ENCODE measurements at regions not wholly inside any gene's neighbourhood (a gene's known extent, or its start where the extent isn't known, plus 50 kb on each side); places are given as distances from the start of the nearest gene placed in this dataset.

DNA sequence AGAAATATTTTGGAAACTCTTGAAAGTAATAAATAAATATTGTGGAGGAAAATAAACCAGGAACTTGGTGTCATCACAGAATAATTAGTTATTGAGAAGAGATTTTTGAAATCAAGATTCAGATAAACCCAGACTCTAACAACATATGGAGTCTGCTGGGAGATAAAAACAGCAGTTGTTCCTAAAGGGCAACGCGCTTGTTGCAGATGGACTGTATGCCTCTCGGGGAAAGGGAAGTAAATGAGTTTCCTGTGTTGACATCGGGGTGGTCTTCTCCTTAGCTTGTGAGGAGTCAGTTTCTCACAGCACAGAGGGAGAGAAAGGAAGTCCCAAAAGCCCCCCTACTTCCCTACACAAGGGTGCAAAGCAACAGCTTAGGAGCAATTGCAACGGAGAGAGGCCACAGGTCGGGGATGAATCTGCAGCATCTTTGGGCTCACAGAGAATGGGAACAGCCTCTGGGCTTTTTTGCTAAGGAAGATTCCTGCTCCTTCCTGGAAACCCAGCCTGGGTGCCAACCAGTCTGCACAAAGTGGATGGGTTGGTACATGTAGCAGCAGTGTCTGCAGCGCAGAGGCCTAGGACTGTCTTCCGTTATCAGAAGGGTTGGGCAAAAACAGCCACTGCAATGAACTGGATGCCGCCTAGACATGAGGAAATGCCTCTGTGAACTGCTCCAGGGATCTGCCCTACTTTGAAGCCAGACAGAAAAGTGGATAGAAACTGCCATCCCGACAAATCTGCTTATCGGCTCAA lies 603.0 kb upstream of the NRSN1 start:
- ChIA-PET CTCF (no interaction called here), POLR2A (no interaction called here)
- TF ChIP-seq RARB (CRISPR knock-in tag; IDR thresholded peaks at IDR 0.05) (no peak), CHD4 (IDR thresholded peaks at IDR 0.05; ENCODE audit: borderline replicate concordance) (no peak), FOSB (CRISPR knock-in tag; IDR thresholded peaks at IDR 0.05) (no peak), CHD2 (IDR thresholded peaks at IDR 0.05; ENCODE audit: low read length, partially characterized antibody) (no peak)
- WGBS (ENCODE audit: missing lambda C conversion rate) = 64% methylated on average over 11 of the region's 11 CpGs
- no peak for ATAC-seq
- no peaks in the 10 kb centered on the region for H3K9me3 ChIP-seq
- H3K27ac ChIP-seq = no peak overlapping the region
- H3K4me3 ChIP-seq = no peak overlapping the region
- no peaks in the 10 kb centered on the region for H3K4me1 ChIP-seq
- no peak overlapping the region for H3K4me2 ChIP-seq
- DNase-seq (ENCODE audit: low read depth in 1 of 2, low spot score in 1 of 2) = no peak
- no peak for FAIRE-seq

DNA sequence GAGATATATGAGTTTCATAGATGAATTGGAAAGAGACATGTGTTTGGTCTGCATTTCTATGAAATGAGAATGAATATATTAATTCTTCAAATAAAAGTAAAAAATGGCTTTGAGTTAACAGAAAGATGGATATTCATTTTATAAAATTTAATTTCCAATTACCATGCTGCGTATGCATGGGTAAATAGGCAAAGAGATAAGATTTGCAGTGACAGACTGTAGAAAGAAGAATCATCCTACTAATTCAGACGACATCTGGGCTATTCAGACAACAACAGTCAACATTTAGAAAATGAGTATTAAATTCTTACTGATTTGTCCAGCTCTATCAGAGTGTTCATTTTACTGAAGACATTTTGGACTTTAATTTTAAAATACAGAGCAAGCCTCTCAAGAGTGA lies 602.2 kb upstream of the NRSN1 start:
- ATAC-seq (no peak), DNase-seq (ENCODE audit: low read depth in 1 of 2, low spot score in 1 of 2) (no peak), FAIRE-seq (no peak)
- TF ChIP-seq JUN (IDR thresholded peaks at IDR 0.05) (no peak), ELK1 (IDR thresholded peaks at IDR 0.05; ENCODE audit: low read depth, low read length) (no peak), NR3C1 (IDR thresholded peaks at IDR 0.05) (no peak), CBX2 (IDR thresholded peaks at IDR 0.05; ENCODE audit: borderline replicate concordance, low read depth) (no peak), TFCP2L1 (CRISPR knock-in tag; IDR thresholded peaks at IDR 0.05) (no peak), FOSB (CRISPR knock-in tag; IDR thresholded peaks at IDR 0.05) (no peak), ZFP36 (IDR thresholded peaks at IDR 0.05; ENCODE audit: borderline replicate concordance, partially characterized antibody) (no peak), MAFK (IDR thresholded peaks at IDR 0.05; ENCODE audit: partially characterized antibody) (no peak), MAZ (IDR thresholded peaks at IDR 0.05; ENCODE audit: borderline replicate concordance, low read depth, low read length) (no peak), POLR2A (IDR thresholded peaks at IDR 0.05; ENCODE audit: low read length) (no peak), EHMT2 (IDR thresholded peaks at IDR 0.05; ENCODE audit: low read depth) (no peak)
- TF ChIP-seq, protein P1, sequence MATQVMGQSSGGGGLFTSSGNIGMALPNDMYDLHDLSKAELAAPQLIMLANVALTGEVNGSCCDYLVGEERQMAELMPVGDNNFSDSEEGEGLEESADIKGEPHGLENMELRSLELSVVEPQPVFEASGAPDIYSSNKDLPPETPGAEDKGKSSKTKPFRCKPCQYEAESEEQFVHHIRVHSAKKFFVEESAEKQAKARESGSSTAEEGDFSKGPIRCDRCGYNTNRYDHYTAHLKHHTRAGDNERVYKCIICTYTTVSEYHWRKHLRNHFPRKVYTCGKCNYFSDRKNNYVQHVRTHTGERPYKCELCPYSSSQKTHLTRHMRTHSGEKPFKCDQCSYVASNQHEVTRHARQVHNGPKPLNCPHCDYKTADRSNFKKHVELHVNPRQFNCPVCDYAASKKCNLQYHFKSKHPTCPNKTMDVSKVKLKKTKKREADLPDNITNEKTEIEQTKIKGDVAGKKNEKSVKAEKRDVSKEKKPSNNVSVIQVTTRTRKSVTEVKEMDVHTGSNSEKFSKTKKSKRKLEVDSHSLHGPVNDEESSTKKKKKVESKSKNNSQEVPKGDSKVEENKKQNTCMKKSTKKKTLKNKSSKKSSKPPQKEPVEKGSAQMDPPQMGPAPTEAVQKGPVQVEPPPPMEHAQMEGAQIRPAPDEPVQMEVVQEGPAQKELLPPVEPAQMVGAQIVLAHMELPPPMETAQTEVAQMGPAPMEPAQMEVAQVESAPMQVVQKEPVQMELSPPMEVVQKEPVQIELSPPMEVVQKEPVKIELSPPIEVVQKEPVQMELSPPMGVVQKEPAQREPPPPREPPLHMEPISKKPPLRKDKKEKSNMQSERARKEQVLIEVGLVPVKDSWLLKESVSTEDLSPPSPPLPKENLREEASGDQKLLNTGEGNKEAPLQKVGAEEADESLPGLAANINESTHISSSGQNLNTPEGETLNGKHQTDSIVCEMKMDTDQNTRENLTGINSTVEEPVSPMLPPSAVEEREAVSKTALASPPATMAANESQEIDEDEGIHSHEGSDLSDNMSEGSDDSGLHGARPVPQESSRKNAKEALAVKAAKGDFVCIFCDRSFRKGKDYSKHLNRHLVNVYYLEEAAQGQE (IDR thresholded peaks at IDR 0.05) = no peak
- TF ChIP-seq, protein P2, sequence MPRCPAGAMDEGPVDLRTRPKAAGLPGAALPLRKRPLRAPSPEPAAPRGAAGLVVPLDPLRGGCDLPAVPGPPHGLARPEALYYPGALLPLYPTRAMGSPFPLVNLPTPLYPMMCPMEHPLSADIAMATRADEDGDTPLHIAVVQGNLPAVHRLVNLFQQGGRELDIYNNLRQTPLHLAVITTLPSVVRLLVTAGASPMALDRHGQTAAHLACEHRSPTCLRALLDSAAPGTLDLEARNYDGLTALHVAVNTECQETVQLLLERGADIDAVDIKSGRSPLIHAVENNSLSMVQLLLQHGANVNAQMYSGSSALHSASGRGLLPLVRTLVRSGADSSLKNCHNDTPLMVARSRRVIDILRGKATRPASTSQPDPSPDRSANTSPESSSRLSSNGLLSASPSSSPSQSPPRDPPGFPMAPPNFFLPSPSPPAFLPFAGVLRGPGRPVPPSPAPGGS (IDR thresholded peaks at IDR 0.05) = no peak
- Histone ChIP-seq H3K9me3 (no peaks in the 10 kb centered on the region), H3K4me3 (no peak overlapping the region), H3K4me1 (no peaks in the 10 kb centered on the region), H3K27ac (no peak overlapping the region), H3K4me2 (no peak overlapping the region)
- ChIA-PET CTCF (no interaction called here), POLR2A (no interaction called here)
- 35% methylated on average over 2 of the region's 2 CpGs for whole genome bisulfite sequencing (ENCODE audit: missing lambda C conversion rate)

- CTCF ChIA-PET = no interaction called here
- H3K4me1 ChIP-seq = no peaks in the 10 kb centered on the region
- FAIRE-seq = no peak
- H3K4me3 ChIP-seq = no peak overlapping the region
- TF ChIP-seq HOXB13 (CRISPR knock-in tag; IDR thresholded peaks at IDR 0.05; ENCODE audit: low read depth) (no peak), MAFK (IDR thresholded peaks at IDR 0.05; ENCODE audit: partially characterized antibody) (no peak), SMC3 (IDR thresholded peaks at IDR 0.05) (no peak)
- no peak overlapping the region for H3K4me2 ChIP-seq
- ATAC-seq = no peak
- POLR2A ChIA-PET = no interaction called here
- H3K9me3 ChIP-seq = no peaks in the 10 kb centered on the region
- no peak for DNase-seq (ENCODE audit: low read depth in 1 of 2, low spot score in 1 of 2)
- H3K27ac ChIP-seq = no peak overlapping the region
Measured at GRCh38 chr6:23524548-23524947, 601.5 kb upstream of the NRSN1 start.

Data from A549 (cell line).